Heart right ventricle (tissue), 16 donors: ENCODE measurements at regions not wholly inside any gene's neighbourhood (a gene's known extent, or its start where the extent isn't known, plus 50 kb on each side); places are given as distances from the start of the nearest gene placed in this dataset.
"Not testable (repeated sequence)": the region's sequence is repeated elsewhere in the genome, so short reads cannot be mapped to it uniquely, and the experiment has no call there.

ENCODE experiments used
- ATAC-seq, 8 donors: fragments of 200-7000 bp; cut with Tn5 transposase; one replicate each; pipeline ENCODE4 v1.9.1; 2020; ENCODE audit warnings: mild to moderate bottlenecking in 8 of 8, moderate library complexity in 8 of 8, moderate number of reproducible peaks in 1 of 8
- DNase-seq, 2 donors: peaks; one replicate each; pipeline ENCODE4 v3.0.0-alpha.2; 2020
- H3K27ac ChIP-seq, 10 donors: fragments of 200-600 bp; sonication (generic) in 2 of 10; one replicate each; pipeline versions ENCODE4 v1.5.0 to v1.8.0; 2020 to 2022; ENCODE audit warnings: mild to moderate bottlenecking in 3 of 10
- H3K27me3 ChIP-seq, 7 donors: fragments of 200-600 bp; one replicate each; pipeline ENCODE4 v1.8.0; 2021 to 2022; ENCODE audit warnings: mild to moderate bottlenecking in 2 of 7
- H3K36me3 ChIP-seq, 9 donors: fragments of 200-600 bp; sonication (generic) in 1 of 9; one replicate each; pipeline versions ENCODE4 v1.5.0 to v1.8.0; 2020 to 2022; ENCODE audit warnings: mild to moderate bottlenecking in 2 of 9
- H3K4me1 ChIP-seq, 9 donors: fragments of 200-600 bp; sonication (generic) in 1 of 9; one replicate each; pipeline versions ENCODE4 v1.5.0 to v1.8.0; 2020 to 2022; ENCODE audit warnings: mild to moderate bottlenecking in 4 of 9
- H3K4me3 ChIP-seq, 10 donors: fragments of 200-600 bp; sonication (generic) in 2 of 10; one replicate each; pipeline versions ENCODE4 v1.5.0 to v1.8.0; 2020 to 2022; ENCODE audit warnings: mild to moderate bottlenecking in 7 of 10, moderate library complexity in 2 of 10
- H3K9me3 ChIP-seq, 11 donors: fragments of 200-600 bp in 10 of 11; sonication (generic) in 2 of 11; one replicate each; pipeline versions ENCODE4 v1.5.0 to v1.8.0; 2013 to 2022; ENCODE audit warnings: mild to moderate bottlenecking in 2 of 11, control low read depth in 1 of 11, moderate library complexity in 1 of 11
- CTCF ChIP-seq, 9 donors: fragments of 200-600 bp; sonication (generic) in 2 of 9; IDR thresholded peaks; one replicate each; pipeline versions ENCODE4 v1.5.0 to v1.8.0; 2021 to 2022; ENCODE audit warnings: antibody characterized with exemption in 9 of 9, mild to moderate bottlenecking in 5 of 9, moderate library complexity in 1 of 9
- WGBS, 2 donors: extraction: QIAGEN DNeasy Blood & Tissue Kit; methylation state at CpG; one replicate each; pipeline ENCODE4 v1.1.7; 2013; ENCODE audit warnings: inconsistent platforms in 1 of 2; 5-methylcytosine and 5-hydroxymethylcytosine counted together
- intact Hi-C, 10 donors: fragments of 100-400 bp; cut with DNase I; formaldehyde crosslinking; loops; one replicate each; pipeline versions ENCODE4 v1.11.1 to v1.14.2; 2022
- donor health status: Arrhythmogenic right ventricular cardiomyopathy.
- donor health status: ischemic (EF 13 %, LVEDD 7.1; RV severe dilation, severe dysfunction).
- donor health status: healthy with polysubstance abuse.
- donor health status: DM: no; HTN: yes; CAD: no.
- donor health status: DM: no; HTN: no; CAD: no.
- donor health status: ischemic (EF 25% LVEDD 6.9; RV normal size, moderate dysfunction).
- donor health status: ischemic (EF 25% LVEDD 5.7; RV mildly dilated, moderate dysfunction).
- donor health status: healthy.
- donor health status: DM: yes; HTN: yes; CAD: no.
- donor health status: Ischemic cardiomyopathy.
- donor health status: ischemic (EF 35%, LVEDD 5.7; RV mildly dilated, moderate dysfunction).
- donor health status: nonischemic (EF 11% LVEDD 7.7; RV severe dilation, severe dysfunction).
- donor health status: DM: yes; HTN: yes; CAD: no.
- donor health status: PGD.
- donor health status: ischemic (EF 29% LVEDD 5.4; RV normal size, mild dysfunction).
- donor health status: nonischemic (EF 23%, LVEDD 6.1; RV moderate dilation, normal function).

- no peak for ATAC-seq
- DNase-seq: no peak
- H3K27me3 ChIP-seq: no peaks in the 10 kb centered on the region
- intact Hi-C loops: no loop called here
- H3K4me3 ChIP-seq: no peak overlapping the region
- no peaks in the 10 kb centered on the region for H3K36me3 ChIP-seq
- no peak overlapping the region for H3K27ac ChIP-seq
- 72 to 83% methylated on average over 2 of the region's 2 CpGs for whole genome bisulfite sequencing, 2 donors
- no peaks in the 10 kb centered on the region for H3K9me3 ChIP-seq
- TF ChIP-seq CTCF (IDR thresholded peaks at IDR 0.05): no peak
- peaks cover 0 to 8% (median 0%) of the 10 kb centered on the region in 9 donors for H3K4me1 ChIP-seq
Observed at GRCh38 chr4:105067431-105067830, 79.2 kb upstream of the TET2 start.

- no peaks in the 10 kb centered on the region for H3K36me3 ChIP-seq
- WGBS, 2 donors: 54 to 61% methylated on average over 4 of the region's 4 CpGs
- TF ChIP-seq CTCF (IDR thresholded peaks at IDR 0.05): no peak
- peaks cover 0 to 8% (median 0%) of the 10 kb centered on the region in 9 donors for H3K4me1 ChIP-seq
- ATAC-seq: no peak
- no peak for DNase-seq
- intact Hi-C loops: no loop called here
- no peak overlapping the region for H3K27ac ChIP-seq
- H3K4me3 ChIP-seq: no peak overlapping the region
- no peaks in the 10 kb centered on the region for H3K27me3 ChIP-seq
- H3K9me3 ChIP-seq: no peaks in the 10 kb centered on the region
Observed at GRCh38 chr4:105067946-105068345, 78.7 kb upstream of the TET2 start.

- TF ChIP-seq CTCF (IDR thresholded peaks at IDR 0.05): no peak
- Histone ChIP-seq H3K4me3 (no peak overlapping the region), H3K27me3 (no peaks in the 10 kb centered on the region), H3K9me3 (no peaks in the 10 kb centered on the region), H3K36me3 (no peaks in the 10 kb centered on the region), H3K4me1 (peaks cover 0 to 8% (median 0%) of the 10 kb centered on the region in 9 donors), H3K27ac (no peak overlapping the region)
- WGBS, 2 donors: 70 to 72% methylated on average over 3 of the region's 3 CpGs
- DNase-seq: no peak
- intact Hi-C loops: no loop called here
- ATAC-seq: no peak
Observed at GRCh38 chr4:105068516-105068915, 78.2 kb upstream of the TET2 start.

GRCh38 chr4:105072095-105072494 lies 74.6 kb upstream of the TET2 start:
- intact Hi-C loops, ATAC-seq, H3K4me3 ChIP-seq, H3K27ac ChIP-seq, H3K4me1 ChIP-seq, H3K36me3 ChIP-seq, H3K9me3 ChIP-seq, H3K27me3 ChIP-seq, DNase-seq: not testable (repeated sequence)
- WGBS, 2 donors: 95 to 96% methylated on average over 2 of the region's 2 CpGs

- no peaks in the 10 kb centered on the region for H3K9me3 ChIP-seq
- no peak for TF ChIP-seq CTCF (IDR thresholded peaks at IDR 0.05)
- H3K4me1 ChIP-seq: peaks cover 0 to 5% (median 0%) of the 10 kb centered on the region in 9 donors
- no peaks in the 10 kb centered on the region for H3K36me3 ChIP-seq
- intact Hi-C loops: no loop called here
- ATAC-seq (no peak), DNase-seq (no peak)
- H3K27me3 ChIP-seq: no peaks in the 10 kb centered on the region
- H3K4me3 ChIP-seq: no peak overlapping the region
- H3K27ac ChIP-seq: no peak overlapping the region
Observed at GRCh38 chr4:105074097-105074496, 72.6 kb upstream of the TET2 start.
